Transverse colon (tissue), 4 donors: ENCODE measurements at regions not wholly inside any gene's neighbourhood (a gene's known extent, or its start where the extent isn't known, plus 50 kb on each side); places are given as distances from the start of the nearest gene placed in this dataset.

Experiments used
- CTCF ChIP-seq, 5 experiments: fragments of 200-600 bp in 3 of 5; fragments of 450-650 bp in 2 of 5; sonication (generic) in 3 of 5; IDR thresholded peaks; 1 replicate in 2 of 5; 2 replicates in 3 of 5; pipeline ENCODE4 v1.5.1; 2016 to 2017; ENCODE audit warnings: antibody characterized with exemption in 5 of 5, inconsistent platforms in 3 of 5, mild to moderate bottlenecking in 2 of 5, moderate library complexity in 1 of 5
- EP300 ChIP-seq: sonication (generic); formaldehyde crosslinking; IDR thresholded peaks from one replicate; pipeline ENCODE4 v1.6.1; 2017; ENCODE audit warnings: antibody characterized with exemption, low read depth
- POLR2A ChIP-seq: fragments of 450-650 bp; IDR thresholded peaks from one replicate; pipeline ENCODE4 v1.6.1; 2016; ENCODE audit warnings: antibody characterized with exemption, mild to moderate bottlenecking, moderate library complexity
- POLR2AphosphoS5 ChIP-seq, 3 donors: sonication (generic); formaldehyde crosslinking; IDR thresholded peaks; one replicate each; pipeline ENCODE4 v1.6.1; 2016; ENCODE audit warnings: antibody characterized with exemption in 3 of 3

- no peak for TF ChIP-seq CTCF (IDR thresholded peaks at IDR 0.05)
- TF ChIP-seq POLR2A = no peak
- no peak for TF ChIP-seq POLR2AphosphoS5 (IDR thresholded peaks at IDR 0.05)
- TF ChIP-seq EP300 = no peak
These were observed 50.4 kb upstream of the TSPAN8 start for GRCh38 chr12:71208053-71208685.
